DMS79 treated with DMSO at 0.1 percent for 48 hours (cell line): ENCODE measurements at regions not wholly inside any gene's neighbourhood (a gene's known extent, or its start where the extent isn't known, plus 50 kb on each side); places are given as distances from the start of the nearest gene placed in this dataset.
"Not testable (repeated sequence)": the region's sequence is repeated elsewhere in the genome, so short reads cannot be mapped to it uniquely, and the experiment has no call there.

Experiments
- DNase-seq: peaks from one replicate; lab custom pipeline; 2025; lab: John Stamatoyannopoulos, UW

- no peak for DNase-seq
These were observed 1862.4 kb upstream of the ACO1 start for GRCh38 chr9:30522061-30522460.

- DNase-seq: no peak
These were observed 1862.0 kb upstream of the ACO1 start for GRCh38 chr9:30522486-30522885.

GRCh38 chr9:30524311-30524710 lies 1860.1 kb upstream of the ACO1 start:
- no peak for DNase-seq

- DNase-seq: no peak
These were observed 1850.0 kb upstream of the ACO1 start for GRCh38 chr9:30534455-30534854.

GRCh38 chr9:30534896-30535295 lies 1849.5 kb upstream of the ACO1 start:
- DNase-seq: no peak

GRCh38 chr9:30536494-30536893 lies 1847.9 kb upstream of the ACO1 start:
- DNase-seq: no peak

- DNase-seq: not testable (repeated sequence)
These were observed 1844.7 kb upstream of the ACO1 start for GRCh38 chr9:30539696-30540095.

GRCh38 chr9:30574355-30575151 lies 1809.9 kb upstream of the ACO1 start:
- no peak for DNase-seq

GRCh38 chr9:30575218-30575617 lies 1809.2 kb upstream of the ACO1 start:
- DNase-seq: no peak

- DNase-seq: no peak
These were observed 1808.8 kb upstream of the ACO1 start for GRCh38 chr9:30575691-30576090.

- no peak for DNase-seq
These were observed 1804.6 kb upstream of the ACO1 start for GRCh38 chr9:30579810-30580209.

GRCh38 chr9:30582240-30582639 lies 1802.2 kb upstream of the ACO1 start:
- DNase-seq: no peak

GRCh38 chr9:30584559-30584958 lies 1799.9 kb upstream of the ACO1 start:
- DNase-seq: no peak

GRCh38 chr9:30591461-30591860 lies 1793.0 kb upstream of the ACO1 start:
- no peak for DNase-seq

- DNase-seq: no peak
These were observed 1786.8 kb upstream of the ACO1 start for GRCh38 chr9:30597608-30598007.

GRCh38 chr9:30605936-30606335 lies 1778.5 kb upstream of the ACO1 start:
- DNase-seq: no peak

- DNase-seq: no peak
These were observed 1774.7 kb upstream of the ACO1 start for GRCh38 chr9:30609713-30610112.

- DNase-seq: not testable (repeated sequence)
These were observed 1767.7 kb upstream of the ACO1 start for GRCh38 chr9:30616782-30617181.

- no peak for DNase-seq
These were observed 1761.9 kb upstream of the ACO1 start for GRCh38 chr9:30622561-30622960.

GRCh38 chr9:30628915-30629567 lies 1755.4 kb upstream of the ACO1 start:
- DNase-seq: no peak

GRCh38 chr9:30630459-30630858 lies 1754.0 kb upstream of the ACO1 start:
- DNase-seq: no peak

GRCh38 chr9:30646639-30647038 lies 1737.8 kb upstream of the ACO1 start:
- DNase-seq: not testable (repeated sequence)

GRCh38 chr9:30661925-30662324 lies 1722.5 kb upstream of the ACO1 start:
- DNase-seq: no peak
